ENCODE measurements at regions not wholly inside any gene's neighbourhood (a gene's known extent, or its start where the extent isn't known, plus 50 kb on each side); places are given as distances from the start of the nearest gene placed in this dataset.

- no peak for TF ChIP-seq CTCF (IDR thresholded peaks at IDR 0.05; ENCODE audit: insufficient read depth, low read length, poor library complexity, severe bottlenecking)
- no peak for TF ChIP-seq EZH2phosphoT487 (conservative IDR thresholded peaks at IDR 0.05; ENCODE audit: low read length)
These were observed 1025.4 kb downstream of the SQOR start for GRCh38 chr15:46660096-46660842.

Data from SU-DHL-6 (cell line).